Loucy (cell line): ENCODE measurements at regions not wholly inside any gene's neighbourhood (a gene's known extent, or its start where the extent isn't known, plus 50 kb on each side); places are given as distances from the start of the nearest gene placed in this dataset.

Experiments
- H2AFZ ChIP-seq: fragments of 200-600 bp; sonication (generic); 2 replicates; pipeline ENCODE4 v1.6.0; 2016; ENCODE audit warnings: antibody characterized with exemption, mild to moderate bottlenecking, low read length, moderate library complexity
- H3F3A ChIP-seq: fragments of 200-600 bp; 2 replicates; pipeline ENCODE4 v1.6.0; 2016; ENCODE audit warnings: antibody characterized with exemption, low read depth, mild to moderate bottlenecking
- H3K27me3 ChIP-seq: fragments of 200-600 bp; sonication (generic); 2 replicates; pipeline ENCODE4 v1.6.1; 2014; ENCODE audit warnings: low read length, mild to moderate bottlenecking; ENCODE audit not compliant: insufficient read depth, poor library complexity, severe bottlenecking
- H3K36me3 ChIP-seq: fragments of 200-600 bp; sonication (generic); 2 replicates; pipeline ENCODE4 v1.6.1; 2016; ENCODE audit warnings: low read length; ENCODE audit not compliant: insufficient read depth
- H3K4me1 ChIP-seq: fragments of 200-600 bp; sonication (generic); 2 replicates; pipeline ENCODE4 v1.5.1; 2014; ENCODE audit warnings: low read length, mild to moderate bottlenecking; ENCODE audit not compliant: insufficient read depth, poor library complexity, severe bottlenecking
- H3K4me2 ChIP-seq: fragments of 200-600 bp; sonication (generic); 2 replicates; pipeline ENCODE4 v1.6.0; 2014; ENCODE audit warnings: antibody characterized with exemption, low read length, low read depth, mild to moderate bottlenecking; ENCODE audit not compliant: poor library complexity, severe bottlenecking
- H3K4me3 ChIP-seq: fragments of 200-600 bp; sonication (generic); 2 replicates; pipeline ENCODE4 v1.5.1; 2014; ENCODE audit warnings: low read length, mild to moderate bottlenecking, mixed read lengths; ENCODE audit not compliant: poor library complexity, severe bottlenecking
- H3K79me2 ChIP-seq: fragments of 200-600 bp; sonication (generic); 2 replicates; pipeline ENCODE4 v1.6.1; 2014; ENCODE audit warnings: low read length; ENCODE audit not compliant: insufficient read depth
- H3K9ac ChIP-seq: fragments of 200-600 bp; sonication (generic); 2 replicates; pipeline ENCODE4 v1.6.0; 2014; ENCODE audit warnings: mild to moderate bottlenecking, low read depth, low read length, moderate library complexity; ENCODE audit not compliant: poor library complexity, severe bottlenecking
- H3K9me2 ChIP-seq: fragments of 200-600 bp; sonication (generic); replicated peaks from 2 replicates; pipeline ENCODE4 v1.6.1; 2016; ENCODE audit warnings: low read depth, low read length, mixed read lengths
- H3K9me3 ChIP-seq: fragments of 200-600 bp; sonication (generic); 2 replicates; pipeline ENCODE4 v1.6.1; 2014; ENCODE audit warnings: mild to moderate bottlenecking, antibody characterized with exemption, low read length, low read depth; ENCODE audit not compliant: insufficient read depth
- H4K20me1 ChIP-seq: fragments of 200-600 bp; sonication (generic); 2 replicates; pipeline ENCODE4 v1.6.0; 2014; ENCODE audit warnings: antibody characterized with exemption, low read length, mild to moderate bottlenecking; ENCODE audit not compliant: insufficient read depth, poor library complexity, severe bottlenecking
- EZH2phosphoT487 ChIP-seq: fragments of 200-600 bp; IDR thresholded peaks from 2 replicates; pipeline ENCODE4 v1.6.1; 2018; ENCODE audit warnings: antibody characterized with exemption, mild to moderate bottlenecking, moderate library complexity, borderline replicate concordance
- TF ChIP-seq, protein P1 (sequence below): fragments of 200-600 bp; sonication (generic); conservative IDR thresholded peaks from 2 replicates; pipeline ENCODE4 v1.5.1; 2014; ENCODE audit warnings: mild to moderate bottlenecking, antibody characterized with exemption, low read length

DNA sequence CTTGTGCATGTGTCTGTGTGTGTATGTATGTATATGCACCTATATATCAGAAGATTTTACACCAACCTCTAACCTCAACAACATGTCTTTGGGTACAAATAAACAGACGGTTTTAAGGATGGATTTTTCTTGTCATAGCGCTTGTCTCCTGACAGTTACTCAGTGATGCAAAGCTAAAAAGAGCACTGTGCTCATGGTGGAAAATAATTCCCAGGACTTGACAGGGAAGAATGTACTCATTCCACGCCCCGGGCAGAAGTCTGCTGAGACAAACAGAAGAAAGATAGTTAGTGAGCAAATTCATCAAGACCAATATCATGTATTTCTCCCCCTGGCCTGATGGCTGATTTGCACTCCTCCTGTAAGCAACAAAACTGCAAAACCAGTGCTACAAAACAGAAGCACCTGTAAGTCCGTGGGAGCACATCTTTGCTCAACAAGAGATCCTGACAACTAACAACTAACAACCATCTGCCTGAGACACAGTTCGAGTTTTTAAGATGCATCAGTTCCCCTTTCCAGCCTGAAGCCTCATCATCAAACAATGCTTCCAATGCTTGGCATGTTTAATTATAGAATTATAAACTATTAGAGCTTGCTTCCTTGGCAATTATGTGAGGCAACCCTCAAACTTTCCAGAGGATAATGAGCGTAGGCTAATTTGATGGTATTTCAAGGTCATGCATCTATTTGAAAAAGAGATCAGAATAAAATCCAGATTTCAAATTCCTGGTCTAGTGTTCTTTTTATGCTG lies 812.7 kb upstream of the MIR17HG start:
- Histone ChIP-seq H3K79me2 (no peaks in the 10 kb centered on the region), H3K4me2 (no peak overlapping the region), H3K4me3 (no peak overlapping the region), H2AFZ (no peak overlapping the region), H4K20me1 (no peaks in the 10 kb centered on the region), H3K27me3 (no peaks in the 10 kb centered on the region), H3K4me1 (no peaks in the 10 kb centered on the region), H3K36me3 (no peaks in the 10 kb centered on the region), H3F3A (no peaks in the 10 kb centered on the region), H3K9me3 (no peaks in the 10 kb centered on the region), H3K9ac (no peak overlapping the region), H3K9me2 (no peaks in the 10 kb centered on the region)
- TF ChIP-seq, protein P1, sequence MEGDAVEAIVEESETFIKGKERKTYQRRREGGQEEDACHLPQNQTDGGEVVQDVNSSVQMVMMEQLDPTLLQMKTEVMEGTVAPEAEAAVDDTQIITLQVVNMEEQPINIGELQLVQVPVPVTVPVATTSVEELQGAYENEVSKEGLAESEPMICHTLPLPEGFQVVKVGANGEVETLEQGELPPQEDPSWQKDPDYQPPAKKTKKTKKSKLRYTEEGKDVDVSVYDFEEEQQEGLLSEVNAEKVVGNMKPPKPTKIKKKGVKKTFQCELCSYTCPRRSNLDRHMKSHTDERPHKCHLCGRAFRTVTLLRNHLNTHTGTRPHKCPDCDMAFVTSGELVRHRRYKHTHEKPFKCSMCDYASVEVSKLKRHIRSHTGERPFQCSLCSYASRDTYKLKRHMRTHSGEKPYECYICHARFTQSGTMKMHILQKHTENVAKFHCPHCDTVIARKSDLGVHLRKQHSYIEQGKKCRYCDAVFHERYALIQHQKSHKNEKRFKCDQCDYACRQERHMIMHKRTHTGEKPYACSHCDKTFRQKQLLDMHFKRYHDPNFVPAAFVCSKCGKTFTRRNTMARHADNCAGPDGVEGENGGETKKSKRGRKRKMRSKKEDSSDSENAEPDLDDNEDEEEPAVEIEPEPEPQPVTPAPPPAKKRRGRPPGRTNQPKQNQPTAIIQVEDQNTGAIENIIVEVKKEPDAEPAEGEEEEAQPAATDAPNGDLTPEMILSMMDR: no peak
- TF ChIP-seq EZH2phosphoT487: no peak

DNA sequence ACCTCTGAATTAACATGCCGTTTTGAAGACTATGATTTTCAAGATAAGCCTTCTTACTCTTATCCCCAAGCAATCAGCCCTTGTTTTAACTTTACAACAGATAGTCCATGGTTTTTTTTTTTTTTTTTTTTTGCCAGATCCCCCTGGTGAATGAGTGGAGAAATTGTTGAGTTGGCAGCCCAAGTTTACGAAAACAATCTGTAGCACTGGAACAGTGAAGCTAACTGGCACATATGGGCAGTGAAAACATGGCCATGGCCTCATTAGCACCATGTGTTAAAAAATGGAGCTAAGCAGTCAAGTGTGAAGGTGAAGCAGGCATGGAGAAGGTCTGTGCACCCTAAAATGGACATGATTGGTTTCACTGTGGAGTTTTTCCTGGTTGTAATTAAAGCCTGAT lies 812.1 kb upstream of the MIR17HG start:
- Histone ChIP-seq H3K4me1 (no peaks in the 10 kb centered on the region), H3K36me3 (no peaks in the 10 kb centered on the region), H3K9me3 (no peaks in the 10 kb centered on the region), H3K9ac (no peak overlapping the region), H3K4me3 (no peak overlapping the region), H3K9me2 (no peaks in the 10 kb centered on the region), H3K27me3 (no peaks in the 10 kb centered on the region), H3K79me2 (no peaks in the 10 kb centered on the region), H3K4me2 (no peak overlapping the region), H4K20me1 (no peaks in the 10 kb centered on the region), H2AFZ (no peak overlapping the region), H3F3A (no peaks in the 10 kb centered on the region)
- no peak for TF ChIP-seq EZH2phosphoT487
- TF ChIP-seq, protein P1: no peak

GRCh38 chr13:90538063-90538462 lies 809.4 kb upstream of the MIR17HG start:
- Histone ChIP-seq H2AFZ (no peak overlapping the region), H3K79me2 (no peaks in the 10 kb centered on the region), H3K4me3 (no peak overlapping the region), H3K4me2 (no peak overlapping the region), H4K20me1 (no peaks in the 10 kb centered on the region), H3K36me3 (no peaks in the 10 kb centered on the region), H3K9ac (no peak overlapping the region), H3K4me1 (no peaks in the 10 kb centered on the region), H3K9me2 (no peaks in the 10 kb centered on the region), H3F3A (no peaks in the 10 kb centered on the region), H3K27me3 (no peaks in the 10 kb centered on the region), H3K9me3 (no peaks in the 10 kb centered on the region)
- TF ChIP-seq EZH2phosphoT487: no peak
- TF ChIP-seq, protein P1: no peak
